Astrocyte (in vitro differentiated cells and primary cell): ENCODE measurements at regions not wholly inside any gene's neighbourhood (a gene's known extent, or its start where the extent isn't known, plus 50 kb on each side); places are given as distances from the start of the nearest gene placed in this dataset.

ENCODE experiments used
- EZH2 ChIP-seq: IDR thresholded peaks from 2 replicates; pipeline ENCODE4 v1.6.1; 2012; ENCODE audit warnings: mild to moderate bottlenecking, low read length, inconsistent platforms; ENCODE audit not compliant: insufficient read depth
- TF ChIP-seq, protein P1 (sequence below): IDR thresholded peaks from 2 replicates; pipeline ENCODE4 v1.5.1; 2011; ENCODE audit warnings: low read depth, mild to moderate bottlenecking, inconsistent platforms, low read length, moderate library complexity; ENCODE audit not compliant: insufficient read depth

DNA sequence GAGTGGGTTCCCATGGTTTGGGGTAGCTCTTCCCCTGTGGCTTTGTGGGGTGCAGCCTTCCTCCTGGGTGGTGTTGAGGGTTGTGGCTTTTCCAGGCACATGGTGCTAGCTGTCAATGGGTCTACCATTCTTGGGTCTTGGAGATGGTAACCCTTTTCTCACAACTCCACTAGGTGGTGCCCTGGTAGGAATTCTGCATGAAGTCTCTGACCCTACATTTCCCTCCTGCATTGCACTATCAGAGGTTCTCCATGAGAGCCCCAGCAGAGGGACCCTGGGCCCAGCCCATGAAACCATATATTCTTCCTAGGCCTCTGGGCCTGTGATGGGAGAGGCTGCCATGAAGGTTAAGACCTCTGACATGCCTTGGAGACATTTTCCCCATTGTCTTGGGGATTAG is 1093.3 kb downstream of the SLC16A7 start:
- TF ChIP-seq, protein P1, sequence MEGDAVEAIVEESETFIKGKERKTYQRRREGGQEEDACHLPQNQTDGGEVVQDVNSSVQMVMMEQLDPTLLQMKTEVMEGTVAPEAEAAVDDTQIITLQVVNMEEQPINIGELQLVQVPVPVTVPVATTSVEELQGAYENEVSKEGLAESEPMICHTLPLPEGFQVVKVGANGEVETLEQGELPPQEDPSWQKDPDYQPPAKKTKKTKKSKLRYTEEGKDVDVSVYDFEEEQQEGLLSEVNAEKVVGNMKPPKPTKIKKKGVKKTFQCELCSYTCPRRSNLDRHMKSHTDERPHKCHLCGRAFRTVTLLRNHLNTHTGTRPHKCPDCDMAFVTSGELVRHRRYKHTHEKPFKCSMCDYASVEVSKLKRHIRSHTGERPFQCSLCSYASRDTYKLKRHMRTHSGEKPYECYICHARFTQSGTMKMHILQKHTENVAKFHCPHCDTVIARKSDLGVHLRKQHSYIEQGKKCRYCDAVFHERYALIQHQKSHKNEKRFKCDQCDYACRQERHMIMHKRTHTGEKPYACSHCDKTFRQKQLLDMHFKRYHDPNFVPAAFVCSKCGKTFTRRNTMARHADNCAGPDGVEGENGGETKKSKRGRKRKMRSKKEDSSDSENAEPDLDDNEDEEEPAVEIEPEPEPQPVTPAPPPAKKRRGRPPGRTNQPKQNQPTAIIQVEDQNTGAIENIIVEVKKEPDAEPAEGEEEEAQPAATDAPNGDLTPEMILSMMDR: no peak
- TF ChIP-seq EZH2: no peak
